HG03571 (cell line): ENCODE measurements at regions not wholly inside any gene's neighbourhood (a gene's known extent, or its start where the extent isn't known, plus 50 kb on each side); places are given as distances from the start of the nearest gene placed in this dataset.
"Not testable (repeated sequence)": the region's sequence is repeated elsewhere in the genome, so short reads cannot be mapped to it uniquely, and the experiment has no call there.

Experiments used
- ATAC-seq: cut with Tn5 transposase; IDR thresholded peaks from one replicate; pipeline ENCODE4 v1.9.1; 2021; ENCODE audit not compliant: unreplicated experiment

- ATAC-seq: peak; percentile 75
Observed at GRCh38 chr5:143592648-143593047, 189.2 kb upstream of the NR3C1 start.

- ATAC-seq: no peak
Observed at GRCh38 chr5:143588933-143589662, 185.6 kb upstream of the NR3C1 start.

- not testable (repeated sequence) for ATAC-seq
Observed at GRCh38 chr5:143588121-143588520, 184.6 kb upstream of the NR3C1 start.

GRCh38 chr5:143586781-143587362 lies 183.4 kb upstream of the NR3C1 start:
- ATAC-seq: no peak

GRCh38 chr5:143585970-143586369 lies 182.5 kb upstream of the NR3C1 start:
- ATAC-seq: no peak

GRCh38 chr5:143583409-143583808 lies 179.9 kb upstream of the NR3C1 start:
- no peak for ATAC-seq

- ATAC-seq: no peak
Observed at GRCh38 chr5:143582869-143583268, 179.4 kb upstream of the NR3C1 start.

GRCh38 chr5:143582176-143582575 lies 178.7 kb upstream of the NR3C1 start:
- no peak for ATAC-seq

- no peak for ATAC-seq
Observed at GRCh38 chr5:143581649-143582048, 178.2 kb upstream of the NR3C1 start.

GRCh38 chr5:143581147-143581546 lies 177.7 kb upstream of the NR3C1 start:
- no peak for ATAC-seq

GRCh38 chr5:143576711-143577484 lies 173.4 kb upstream of the NR3C1 start:
- ATAC-seq: no peak

GRCh38 chr5:143575286-143575685 lies 171.8 kb upstream of the NR3C1 start:
- no peak for ATAC-seq

- ATAC-seq: no peak
Observed at GRCh38 chr5:143574236-143574635, 170.8 kb upstream of the NR3C1 start.

- ATAC-seq: peak; percentile 57
Observed at GRCh38 chr5:143573568-143574170, 170.2 kb upstream of the NR3C1 start.

- no peak for ATAC-seq
Observed at GRCh38 chr5:143572671-143573070, 169.2 kb upstream of the NR3C1 start.

- no peak for ATAC-seq
Observed at GRCh38 chr5:143571642-143572624, 168.4 kb upstream of the NR3C1 start.

GRCh38 chr5:143570989-143571388 lies 167.5 kb upstream of the NR3C1 start:
- ATAC-seq: no peak

GRCh38 chr5:143569722-143570567 lies 166.5 kb upstream of the NR3C1 start:
- no peak for ATAC-seq

- no peak for ATAC-seq
Observed at GRCh38 chr5:143569213-143569701, 165.8 kb upstream of the NR3C1 start.
